Colonic mucosa (tissue), 4 donors: ENCODE measurements at regions not wholly inside any gene's neighbourhood (a gene's known extent, or its start where the extent isn't known, plus 50 kb on each side); places are given as distances from the start of the nearest gene placed in this dataset.

Experiments
- DNase-seq: peaks from one replicate; pipeline ENCODE4 v3.0.0-alpha.2; 2020
- H3K27ac ChIP-seq: fragments of 200-600 bp; one replicate; pipeline ENCODE4 v1.8.0; 2021
- H3K27me3 ChIP-seq: fragments of 200-600 bp; one replicate; pipeline ENCODE4 v1.8.0; 2021
- H3K36me3 ChIP-seq: fragments of 200-600 bp; one replicate; pipeline ENCODE4 v1.8.0; 2021
- H3K4me1 ChIP-seq: fragments of 200-600 bp; one replicate; pipeline ENCODE4 v1.8.0; 2021; ENCODE audit warnings: mild to moderate bottlenecking
- H3K4me3 ChIP-seq: fragments of 200-600 bp; one replicate; pipeline ENCODE4 v1.8.0; 2021
- H3K9ac ChIP-seq, 2 donors: one replicate each; pipeline ENCODE4 v1.7.0; 2013; ENCODE audit warnings: control low read depth in 2 of 2, low read depth in 2 of 2, low read length in 2 of 2
- H3K9me3 ChIP-seq: fragments of 200-600 bp; one replicate; pipeline ENCODE4 v1.8.0; 2021
- intact Hi-C: fragments of 100-400 bp; cut with DNase I; formaldehyde crosslinking; loops from one replicate; pipeline ENCODE4 v1.14.1; 2022
- TF ChIP-seq, protein P1 (sequence below): fragments of 200-600 bp; IDR thresholded peaks from one replicate; pipeline ENCODE4 v1.8.0; 2022; ENCODE audit warnings: antibody characterized with exemption, mild to moderate bottlenecking
- donor health status: healthy.
- donor health status: DM: no; HTN: no; CAD: no.
- donor health status: DM: no; HTN: no; CAD: no.

DNA sequence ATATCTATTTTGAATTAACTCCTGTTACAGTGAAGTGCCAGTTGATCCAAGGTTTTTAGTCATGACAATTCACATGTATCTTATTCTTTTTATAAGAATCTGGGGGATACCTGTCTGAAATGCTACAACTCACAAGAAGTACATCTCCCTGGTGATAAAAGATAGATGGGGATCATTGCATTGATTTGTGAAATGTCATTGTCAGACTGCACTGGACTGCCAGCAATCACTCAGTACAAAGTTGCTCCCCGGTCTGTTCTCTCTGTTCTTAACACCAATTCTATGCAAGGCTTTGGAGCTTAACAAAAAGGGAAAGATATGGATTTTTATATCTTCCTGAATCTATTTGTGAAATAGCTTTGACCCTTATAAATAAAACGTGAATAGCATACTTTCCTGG lies 171.8 kb upstream of the PCSK5 start:
- Histone ChIP-seq H3K4me1 (no peaks in the 10 kb centered on the region), H3K27me3 (no peaks in the 10 kb centered on the region), H3K36me3 (no peaks in the 10 kb centered on the region), H3K9me3 (no peaks in the 10 kb centered on the region), H3K9ac (no peak overlapping the region), H3K27ac (no peak overlapping the region), H3K4me3 (no peak overlapping the region)
- intact Hi-C loops = no loop called here
- DNase-seq = no peak
- TF ChIP-seq, protein P1, sequence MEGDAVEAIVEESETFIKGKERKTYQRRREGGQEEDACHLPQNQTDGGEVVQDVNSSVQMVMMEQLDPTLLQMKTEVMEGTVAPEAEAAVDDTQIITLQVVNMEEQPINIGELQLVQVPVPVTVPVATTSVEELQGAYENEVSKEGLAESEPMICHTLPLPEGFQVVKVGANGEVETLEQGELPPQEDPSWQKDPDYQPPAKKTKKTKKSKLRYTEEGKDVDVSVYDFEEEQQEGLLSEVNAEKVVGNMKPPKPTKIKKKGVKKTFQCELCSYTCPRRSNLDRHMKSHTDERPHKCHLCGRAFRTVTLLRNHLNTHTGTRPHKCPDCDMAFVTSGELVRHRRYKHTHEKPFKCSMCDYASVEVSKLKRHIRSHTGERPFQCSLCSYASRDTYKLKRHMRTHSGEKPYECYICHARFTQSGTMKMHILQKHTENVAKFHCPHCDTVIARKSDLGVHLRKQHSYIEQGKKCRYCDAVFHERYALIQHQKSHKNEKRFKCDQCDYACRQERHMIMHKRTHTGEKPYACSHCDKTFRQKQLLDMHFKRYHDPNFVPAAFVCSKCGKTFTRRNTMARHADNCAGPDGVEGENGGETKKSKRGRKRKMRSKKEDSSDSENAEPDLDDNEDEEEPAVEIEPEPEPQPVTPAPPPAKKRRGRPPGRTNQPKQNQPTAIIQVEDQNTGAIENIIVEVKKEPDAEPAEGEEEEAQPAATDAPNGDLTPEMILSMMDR = no peak

DNA sequence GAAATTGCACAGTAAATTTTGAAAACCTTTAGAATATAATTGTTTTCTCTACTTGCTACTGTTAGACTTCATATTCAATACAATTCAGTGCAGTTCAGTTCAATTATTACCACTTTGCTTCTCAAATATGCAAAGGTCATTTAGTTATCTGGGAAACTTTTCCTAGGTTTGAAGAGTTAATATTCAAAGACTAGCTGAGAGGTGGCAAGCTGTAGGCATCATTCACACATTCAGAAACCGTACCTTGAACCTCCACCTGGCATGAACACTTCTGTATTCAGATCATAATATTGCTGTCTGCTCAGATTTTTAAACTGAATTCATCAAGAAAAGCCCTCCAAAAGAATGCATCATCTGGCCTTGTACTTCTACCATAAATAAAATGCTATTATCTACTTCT lies 162.1 kb upstream of the PCSK5 start:
- Histone ChIP-seq H3K27me3 (no peaks in the 10 kb centered on the region), H3K4me3 (no peak overlapping the region), H3K9me3 (no peaks in the 10 kb centered on the region), H3K9ac (no peak overlapping the region), H3K27ac (no peak overlapping the region), H3K36me3 (no peaks in the 10 kb centered on the region), H3K4me1 (no peaks in the 10 kb centered on the region)
- intact Hi-C loops = no loop called here
- TF ChIP-seq, protein P1 = no peak
- no peak for DNase-seq

DNA sequence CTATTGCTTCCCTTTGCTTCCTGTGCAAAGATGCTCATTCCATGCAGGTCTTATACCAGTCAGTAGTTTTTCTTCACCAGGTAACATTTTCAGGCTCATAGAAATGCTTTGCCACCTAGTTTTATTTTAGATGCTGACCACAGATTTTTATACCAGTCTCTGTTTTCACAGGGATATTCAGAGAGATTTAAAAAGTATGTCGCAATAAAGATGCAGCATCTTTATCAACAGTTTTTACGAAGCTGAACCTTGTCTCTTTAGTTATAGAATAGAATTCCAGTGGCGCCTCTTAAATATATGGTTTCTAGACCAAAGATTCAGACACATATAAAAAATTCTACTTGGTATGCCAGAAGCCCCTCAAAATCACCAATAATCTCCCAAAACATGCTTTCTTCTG lies 155.7 kb upstream of the PCSK5 start:
- Histone ChIP-seq H3K36me3 (no peaks in the 10 kb centered on the region), H3K4me1 (no peaks in the 10 kb centered on the region), H3K27ac (no peak overlapping the region), H3K9ac (no peak overlapping the region), H3K9me3 (no peaks in the 10 kb centered on the region), H3K4me3 (no peak overlapping the region), H3K27me3 (no peaks in the 10 kb centered on the region)
- DNase-seq = no peak
- TF ChIP-seq, protein P1 = no peak
- intact Hi-C loops = no loop called here

DNA sequence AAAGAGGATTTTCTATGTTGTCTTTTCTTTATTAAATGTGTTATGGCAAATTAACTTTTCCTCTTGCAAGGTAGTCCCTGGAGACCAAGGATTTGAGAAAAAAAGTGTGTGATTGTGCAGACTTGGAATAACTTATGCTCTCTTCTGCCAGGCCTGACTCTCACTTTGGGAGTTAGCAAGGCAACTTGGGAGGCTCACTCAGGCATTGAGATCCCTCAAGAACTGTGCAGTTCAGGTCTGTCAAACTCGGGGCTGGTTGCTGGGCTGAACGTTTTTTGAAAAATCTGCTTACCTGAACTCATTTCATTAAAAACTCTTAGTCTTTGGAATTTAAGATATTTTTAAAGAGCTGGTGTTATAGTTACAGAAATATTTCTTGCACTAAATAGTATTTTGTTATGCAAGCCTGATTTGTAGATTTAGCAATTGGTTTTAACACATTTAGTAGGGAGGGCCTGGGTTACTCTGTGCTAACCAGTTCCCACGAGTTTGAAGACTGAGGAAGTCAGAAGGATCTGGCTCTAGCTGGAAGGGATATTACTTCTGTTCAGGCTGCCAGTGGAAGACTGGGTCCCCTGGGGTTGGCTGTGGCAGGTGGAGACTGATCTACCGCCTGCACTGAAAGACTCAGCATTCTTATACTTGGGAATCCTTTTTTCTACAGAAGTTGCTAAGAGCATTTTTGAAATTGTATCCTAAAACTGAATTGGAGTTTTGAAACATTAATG lies 150.4 kb upstream of the PCSK5 start:
- Histone ChIP-seq H3K9me3 (no peaks in the 10 kb centered on the region), H3K9ac (no peak overlapping the region), H3K36me3 (no peaks in the 10 kb centered on the region), H3K4me1 (no peaks in the 10 kb centered on the region), H3K27ac (no peak overlapping the region), H3K27me3 (no peaks in the 10 kb centered on the region), H3K4me3 (no peak overlapping the region)
- TF ChIP-seq, protein P1 = no peak
- intact Hi-C loops = no loop called here
- no peak for DNase-seq

DNA sequence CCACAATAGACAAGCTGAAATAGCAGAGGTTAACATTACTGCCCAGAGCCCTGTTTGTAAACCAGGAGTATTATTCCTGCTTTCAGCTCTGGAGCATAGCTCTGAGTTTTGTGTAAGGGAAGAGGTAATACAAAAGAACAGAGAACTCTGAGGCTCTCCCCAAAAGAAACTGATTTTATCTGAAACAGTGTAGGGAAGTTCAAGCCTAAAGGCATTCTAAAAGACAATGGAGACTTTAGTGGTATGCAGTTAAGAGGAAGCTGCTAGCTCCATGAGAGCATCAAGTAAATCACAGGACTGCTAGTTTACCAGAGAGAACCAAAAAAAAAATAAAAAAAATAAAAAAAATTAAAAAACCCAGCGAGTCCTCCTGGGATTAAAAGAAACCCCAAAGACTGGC lies 146.6 kb upstream of the PCSK5 start:
- H3K4me3 ChIP-seq = no peak overlapping the region
- TF ChIP-seq, protein P1 = no peak
- no peaks in the 10 kb centered on the region for H3K27me3 ChIP-seq
- no peaks in the 10 kb centered on the region for H3K9me3 ChIP-seq
- no peak for DNase-seq
- no peak overlapping the region for H3K27ac ChIP-seq
- no peaks in the 10 kb centered on the region for H3K4me1 ChIP-seq
- H3K9ac ChIP-seq = no peak overlapping the region
- intact Hi-C loops = no loop called here
- no peaks in the 10 kb centered on the region for H3K36me3 ChIP-seq
